Peyer's patch (tissue), 4 donors: ENCODE measurements at regions not wholly inside any gene's neighbourhood (a gene's known extent, or its start where the extent isn't known, plus 50 kb on each side); places are given as distances from the start of the nearest gene placed in this dataset.

Experiments
- DNase-seq, 3 donors: peaks; one replicate each; pipeline ENCODE4 v3.0.0-alpha.2; 2017 to 2019
- H3K27ac ChIP-seq, 4 donors: fragments of 200-600 bp; sonication (generic); one replicate each; pipeline ENCODE4 v1.5.1; 2016 to 2019
- H3K27me3 ChIP-seq, 2 donors: fragments of 200-600 bp; sonication (generic); one replicate each; pipeline ENCODE4 v1.5.1; 2019
- H3K36me3 ChIP-seq, 3 donors: fragments of 200-600 bp; sonication (generic); one replicate each; pipeline ENCODE4 v1.5.1; 2016 to 2019
- H3K4me1 ChIP-seq, 4 donors: fragments of 200-600 bp; sonication (generic); one replicate each; pipeline ENCODE4 v1.5.1; 2016 to 2019
- H3K4me3 ChIP-seq, 4 donors: fragments of 200-600 bp; sonication (generic); 1 replicate in 3 of 4; 2 replicates in 1 of 4; pipeline ENCODE4 v1.5.1; 2016 to 2019; ENCODE audit warnings: mild to moderate bottlenecking in 1 of 4
- H3K9me3 ChIP-seq, 4 donors: fragments of 200-600 bp; sonication (generic); one replicate each; pipeline ENCODE4 v1.5.1; 2016 to 2019; ENCODE audit warnings: mild to moderate bottlenecking in 1 of 4
- POLR2A ChIP-seq, 2 donors: fragments of 450-650 bp; IDR thresholded peaks; one replicate each; pipeline ENCODE4 v1.5.1; 2017; ENCODE audit warnings: antibody characterized with exemption in 2 of 2, mild to moderate bottlenecking in 2 of 2, moderate library complexity in 2 of 2
- TF ChIP-seq, protein P1 (sequence below), 6 experiments: fragments of 450-650 bp in 4 of 6; fragments of 200-600 bp in 2 of 6; sonication (generic) in 1 of 6; IDR thresholded peaks; one replicate each; pipeline ENCODE4 v1.5.1; 2017 to 2019; ENCODE audit warnings: antibody characterized with exemption in 6 of 6, mild to moderate bottlenecking in 3 of 6, moderate library complexity in 1 of 6

DNA sequence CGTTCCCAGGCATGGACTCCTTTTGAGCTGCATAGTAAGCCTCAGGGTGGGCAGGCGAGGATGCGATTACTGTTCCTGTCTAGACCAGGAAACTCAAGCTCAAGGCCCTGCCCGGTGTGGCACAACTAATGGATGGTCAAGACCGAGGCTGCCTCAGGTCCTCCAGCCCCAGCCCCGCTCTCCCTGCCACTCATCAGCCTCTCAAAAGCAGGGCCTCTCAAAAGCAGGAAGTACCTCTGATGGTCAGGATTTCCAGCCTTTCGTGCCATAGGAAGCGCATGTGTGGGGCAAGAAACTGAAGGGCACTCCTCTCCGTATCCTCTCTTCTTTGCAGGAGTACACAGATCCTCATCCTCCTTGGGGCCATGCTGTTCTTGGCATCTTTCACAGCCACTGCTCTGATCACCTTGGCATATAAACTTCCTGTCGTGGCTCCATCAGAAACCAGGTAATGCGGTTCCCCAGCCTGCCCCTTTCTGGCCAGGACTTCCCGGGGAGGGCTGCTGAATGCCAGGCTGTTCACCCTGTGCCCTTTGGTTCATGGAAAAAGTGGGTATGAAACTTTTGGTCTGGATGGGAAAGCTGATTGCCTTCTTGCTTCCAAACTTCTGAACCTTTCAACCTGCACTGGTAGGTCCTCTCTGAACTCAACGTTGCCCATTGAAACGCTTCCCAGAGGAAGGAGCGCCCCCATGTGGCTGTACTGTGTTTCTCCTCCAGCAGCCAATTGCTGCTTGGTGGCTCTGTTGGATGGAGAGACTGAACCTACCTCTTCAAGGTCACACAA, 82.8 kb upstream of the SEC11C start:
- no peaks in the 10 kb centered on the region for H3K27me3 ChIP-seq
- H3K36me3 ChIP-seq, result no peaks in the 10 kb centered on the region
- peak in 2 of 3 donors; percentile 66 to 86 for DNase-seq
- H3K9me3 ChIP-seq, result no peaks in the 10 kb centered on the region
- TF ChIP-seq, protein P1, sequence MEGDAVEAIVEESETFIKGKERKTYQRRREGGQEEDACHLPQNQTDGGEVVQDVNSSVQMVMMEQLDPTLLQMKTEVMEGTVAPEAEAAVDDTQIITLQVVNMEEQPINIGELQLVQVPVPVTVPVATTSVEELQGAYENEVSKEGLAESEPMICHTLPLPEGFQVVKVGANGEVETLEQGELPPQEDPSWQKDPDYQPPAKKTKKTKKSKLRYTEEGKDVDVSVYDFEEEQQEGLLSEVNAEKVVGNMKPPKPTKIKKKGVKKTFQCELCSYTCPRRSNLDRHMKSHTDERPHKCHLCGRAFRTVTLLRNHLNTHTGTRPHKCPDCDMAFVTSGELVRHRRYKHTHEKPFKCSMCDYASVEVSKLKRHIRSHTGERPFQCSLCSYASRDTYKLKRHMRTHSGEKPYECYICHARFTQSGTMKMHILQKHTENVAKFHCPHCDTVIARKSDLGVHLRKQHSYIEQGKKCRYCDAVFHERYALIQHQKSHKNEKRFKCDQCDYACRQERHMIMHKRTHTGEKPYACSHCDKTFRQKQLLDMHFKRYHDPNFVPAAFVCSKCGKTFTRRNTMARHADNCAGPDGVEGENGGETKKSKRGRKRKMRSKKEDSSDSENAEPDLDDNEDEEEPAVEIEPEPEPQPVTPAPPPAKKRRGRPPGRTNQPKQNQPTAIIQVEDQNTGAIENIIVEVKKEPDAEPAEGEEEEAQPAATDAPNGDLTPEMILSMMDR (IDR thresholded peaks at IDR 0.05), result peak; percentile 47 to 76 (median 66)
- TF ChIP-seq POLR2A (IDR thresholded peaks at IDR 0.05), result no peak
- no peaks in the 10 kb centered on the region for H3K4me1 ChIP-seq
- no peak overlapping the region for H3K4me3 ChIP-seq
- no peak overlapping the region for H3K27ac ChIP-seq

DNA sequence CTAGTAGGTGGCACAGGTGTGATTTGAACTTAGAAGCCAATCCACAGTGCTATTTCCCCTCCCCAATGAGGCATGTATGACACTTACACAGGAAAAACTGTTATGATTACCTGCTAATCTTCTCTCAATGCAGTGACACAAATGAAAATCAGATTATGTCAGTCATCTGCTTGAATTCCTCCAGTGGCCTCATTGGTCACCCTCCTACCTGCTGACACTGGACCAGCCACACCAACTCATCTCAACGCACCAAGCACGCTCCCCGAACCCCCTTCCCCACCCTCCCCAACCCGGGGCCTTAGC, 82.2 kb upstream of the SEC11C start:
- Histone ChIP-seq H3K4me1 (no peaks in the 10 kb centered on the region), H3K36me3 (no peaks in the 10 kb centered on the region), H3K4me3 (no peak overlapping the region), H3K9me3 (no peaks in the 10 kb centered on the region), H3K27me3 (no peaks in the 10 kb centered on the region), H3K27ac (no peak overlapping the region)
- DNase-seq, result no peak
- TF ChIP-seq, protein P1 (IDR thresholded peaks at IDR 0.05), result no peak
- TF ChIP-seq POLR2A (IDR thresholded peaks at IDR 0.05), result no peak

DNA sequence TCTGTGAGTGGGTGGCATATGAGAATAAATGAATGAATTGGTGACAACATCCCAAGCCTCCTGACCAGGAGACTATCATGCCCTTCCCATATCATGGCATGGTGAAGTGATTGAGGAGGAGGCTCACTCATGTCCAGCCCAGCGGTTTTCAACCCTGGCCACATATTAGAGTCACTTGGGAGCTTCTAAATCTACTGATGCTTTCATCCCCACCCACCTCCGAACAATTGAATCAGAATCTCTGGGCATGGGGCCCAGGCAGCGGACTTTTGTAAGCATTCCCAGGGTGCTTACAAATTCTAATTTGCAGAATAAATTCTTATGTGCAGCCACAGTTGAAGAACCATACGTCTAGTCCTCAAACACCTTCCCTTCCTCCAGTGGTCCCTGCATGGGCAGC, 81.7 kb upstream of the SEC11C start:
- Histone ChIP-seq H3K9me3 (no peaks in the 10 kb centered on the region), H3K27ac (no peak overlapping the region), H3K27me3 (no peaks in the 10 kb centered on the region), H3K4me3 (no peak overlapping the region), H3K36me3 (no peaks in the 10 kb centered on the region), H3K4me1 (no peaks in the 10 kb centered on the region)
- TF ChIP-seq POLR2A (IDR thresholded peaks at IDR 0.05), result no peak
- TF ChIP-seq, protein P1 (IDR thresholded peaks at IDR 0.05), result no peak
- no peak for DNase-seq

DNA sequence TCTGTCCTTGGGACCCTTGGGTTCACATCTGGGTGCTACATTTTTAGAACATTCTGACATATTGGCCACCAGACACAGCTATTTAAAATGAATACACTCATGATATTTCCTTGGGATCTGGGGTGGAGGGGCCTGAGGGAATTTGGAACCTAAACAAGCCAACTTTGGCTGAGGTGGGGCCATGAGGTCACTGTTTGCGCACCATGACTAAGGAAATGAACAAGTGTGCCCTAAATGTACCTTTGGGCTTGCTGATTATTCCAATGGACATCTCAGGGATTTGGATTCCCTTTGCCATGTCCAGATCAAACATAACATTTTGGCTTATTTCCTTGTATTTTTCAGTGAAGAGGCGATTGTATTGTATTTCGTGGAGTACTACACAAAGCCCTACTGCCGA, 80.5 kb upstream of the SEC11C start:
- H3K4me3 ChIP-seq, result no peak overlapping the region
- no peaks in the 10 kb centered on the region for H3K27me3 ChIP-seq
- H3K4me1 ChIP-seq, result no peaks in the 10 kb centered on the region
- no peak for DNase-seq
- no peaks in the 10 kb centered on the region for H3K9me3 ChIP-seq
- TF ChIP-seq POLR2A (IDR thresholded peaks at IDR 0.05), result no peak
- TF ChIP-seq, protein P1 (IDR thresholded peaks at IDR 0.05), result no peak
- no peak overlapping the region for H3K27ac ChIP-seq
- no peaks in the 10 kb centered on the region for H3K36me3 ChIP-seq

DNA sequence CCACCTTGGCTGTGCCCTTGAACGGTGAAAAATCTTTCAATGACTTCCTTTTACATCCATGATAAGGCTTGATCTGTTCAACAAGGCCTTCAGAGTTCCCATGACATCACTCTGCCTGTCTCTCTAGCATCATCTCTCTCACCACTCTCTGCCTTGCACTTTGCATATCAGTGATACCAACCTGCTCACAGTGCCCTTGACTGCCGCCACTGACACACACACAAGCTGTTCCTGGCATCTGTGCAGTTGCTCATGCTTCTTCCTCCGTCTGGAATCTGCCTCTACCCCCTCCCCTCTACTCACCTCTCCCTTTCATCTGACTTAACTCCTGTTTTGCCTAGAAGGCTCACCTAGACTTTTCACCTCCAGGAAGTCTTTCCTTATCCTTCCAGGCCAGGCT, 79.1 kb upstream of the SEC11C start:
- DNase-seq, result no peak
- Histone ChIP-seq H3K4me3 (no peak overlapping the region), H3K9me3 (no peaks in the 10 kb centered on the region), H3K27me3 (no peaks in the 10 kb centered on the region), H3K36me3 (no peaks in the 10 kb centered on the region), H3K27ac (no peak overlapping the region), H3K4me1 (no peaks in the 10 kb centered on the region)
- TF ChIP-seq POLR2A (IDR thresholded peaks at IDR 0.05), result no peak
- TF ChIP-seq, protein P1 (IDR thresholded peaks at IDR 0.05), result no peak
